ENCODE measurements at regions not wholly inside any gene's neighbourhood (a gene's known extent, or its start where the extent isn't known, plus 50 kb on each side); places are given as distances from the start of the nearest gene placed in this dataset.

DNA sequence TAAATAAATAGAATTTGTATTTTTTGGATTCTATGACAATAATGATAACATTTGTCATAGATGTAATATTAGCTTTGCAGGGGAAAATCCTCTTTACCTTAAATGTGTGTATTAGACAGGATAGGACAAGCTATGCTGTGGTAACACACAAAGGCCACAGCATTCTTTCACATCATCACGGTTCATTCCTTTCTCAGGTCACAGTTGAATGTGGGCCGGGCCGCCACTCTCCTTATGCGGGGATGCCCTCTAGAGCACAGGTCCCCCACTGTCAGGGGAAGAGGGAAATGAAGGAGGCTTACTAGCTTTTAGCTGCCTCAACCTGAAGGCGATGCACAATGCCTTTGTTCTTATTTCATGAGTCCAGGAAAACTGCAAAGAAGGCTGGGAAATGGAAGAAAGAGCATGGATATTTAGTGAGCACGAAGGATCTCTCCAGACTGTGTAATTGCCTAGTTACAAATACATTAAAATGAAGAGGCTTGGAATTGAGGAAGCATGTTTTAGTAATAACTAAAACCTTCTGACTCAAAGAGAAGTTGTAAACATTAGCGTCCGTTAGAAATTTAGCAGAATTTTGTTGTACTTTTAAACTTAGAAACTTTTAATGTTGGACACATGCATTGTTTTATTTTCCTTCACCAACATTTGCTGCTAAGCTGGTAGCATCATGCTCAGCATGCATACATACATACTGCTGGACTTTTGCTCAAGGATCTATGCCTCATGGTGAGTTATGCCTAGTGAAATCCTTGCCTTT, 248.9 kb upstream of the FOXQ1 start:
- DNase-seq (ENCODE audit: low read depth in 2 of 2), result no peak

DNA sequence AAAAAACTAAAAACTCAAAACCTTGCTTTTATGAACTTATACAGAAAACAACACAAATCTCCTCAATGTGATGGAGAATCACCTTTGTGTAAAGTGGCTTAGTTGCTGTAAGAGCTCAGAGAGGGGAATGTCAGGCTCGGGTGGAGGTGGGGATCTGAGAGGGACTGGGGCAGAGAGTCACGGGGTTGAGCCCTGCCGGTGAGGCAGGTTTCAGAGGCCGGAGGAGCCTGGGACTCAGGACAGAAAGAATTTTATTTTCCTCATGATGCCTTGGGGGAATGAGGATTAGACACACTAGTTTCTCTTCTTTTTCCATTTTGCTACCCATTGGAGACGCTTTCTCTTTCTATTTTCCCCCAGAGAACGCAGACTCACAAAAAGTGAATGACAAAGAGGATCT, 252.3 kb upstream of the FOXQ1 start:
- DNase-seq (ENCODE audit: low read depth in 2 of 2), result no peak

DNA sequence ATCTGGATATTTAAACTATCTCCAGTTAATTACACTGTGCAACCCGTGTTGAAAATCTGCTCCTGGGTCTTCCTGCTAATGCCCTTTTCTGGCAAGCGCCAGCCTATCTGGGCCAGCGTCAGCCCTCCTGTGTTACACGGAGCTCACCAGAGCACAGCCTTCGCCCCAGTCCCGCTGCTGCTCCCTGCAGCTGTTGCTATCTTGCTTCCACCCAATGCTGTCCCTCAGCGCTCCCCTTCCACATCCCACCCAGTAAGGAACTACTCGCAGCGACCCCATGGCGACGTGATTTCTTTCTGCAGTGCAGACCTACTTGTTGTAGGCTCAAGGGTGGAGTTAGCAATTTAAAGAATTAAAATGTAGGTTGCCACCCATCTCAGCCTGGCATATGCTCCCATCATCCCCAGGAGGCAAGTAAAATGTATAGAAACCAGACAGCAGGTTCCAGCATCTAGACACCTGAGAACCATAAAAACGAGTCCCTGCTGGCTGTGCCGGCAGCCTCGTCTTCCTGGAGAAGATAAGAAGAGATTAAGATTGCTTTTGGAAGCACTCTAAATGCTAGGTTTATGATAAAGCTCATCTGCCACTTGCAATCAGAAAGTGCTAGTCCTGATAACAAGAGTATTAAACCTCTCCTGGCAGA, 254.3 kb upstream of the FOXQ1 start:
- no peak for DNase-seq (ENCODE audit: low read depth in 2 of 2)

DNA sequence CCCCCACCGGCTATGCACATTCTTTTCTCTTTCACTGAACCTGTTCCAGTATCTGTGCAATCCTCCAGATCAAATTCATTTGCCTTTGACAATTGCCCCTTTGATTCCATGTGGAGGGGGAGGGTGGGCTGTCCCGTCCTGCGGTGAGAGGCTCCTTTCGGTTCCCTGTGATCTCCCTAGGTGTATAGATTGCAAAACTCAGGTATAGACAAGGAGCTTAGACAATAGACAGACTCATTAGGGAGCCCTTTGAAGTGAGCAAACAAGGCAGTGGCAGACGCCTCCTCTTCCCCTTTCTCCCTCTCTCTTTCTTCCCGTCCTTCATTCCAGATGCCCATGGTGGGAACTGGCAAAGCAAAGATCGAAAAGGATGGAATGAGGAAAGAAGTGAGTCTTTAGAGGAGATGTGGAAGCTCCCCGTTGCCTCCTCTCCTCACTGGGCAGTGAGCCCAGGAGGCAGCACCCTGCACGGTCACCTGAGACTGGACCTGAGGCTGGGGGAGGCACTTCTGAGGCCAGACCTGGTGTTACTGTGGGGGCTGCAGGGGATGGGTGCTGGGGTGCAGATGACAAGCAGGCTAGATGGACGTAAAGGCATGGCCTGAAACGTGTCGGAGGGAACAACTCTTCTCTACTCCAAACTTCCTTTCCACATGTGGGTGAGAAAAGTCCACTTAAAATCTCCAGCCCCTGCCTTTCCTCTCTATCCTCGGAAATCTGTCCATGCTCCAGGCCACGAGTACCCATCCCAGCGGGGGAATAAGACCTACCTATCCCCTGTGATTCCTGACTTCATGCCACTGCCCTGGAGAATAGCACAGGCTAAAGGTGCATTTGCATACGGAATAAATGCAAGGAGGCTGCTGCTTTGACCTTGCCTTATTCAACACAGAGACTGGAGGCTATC, 256.6 kb upstream of the FOXQ1 start:
- no peak for DNase-seq (ENCODE audit: low read depth in 2 of 2)

DNA sequence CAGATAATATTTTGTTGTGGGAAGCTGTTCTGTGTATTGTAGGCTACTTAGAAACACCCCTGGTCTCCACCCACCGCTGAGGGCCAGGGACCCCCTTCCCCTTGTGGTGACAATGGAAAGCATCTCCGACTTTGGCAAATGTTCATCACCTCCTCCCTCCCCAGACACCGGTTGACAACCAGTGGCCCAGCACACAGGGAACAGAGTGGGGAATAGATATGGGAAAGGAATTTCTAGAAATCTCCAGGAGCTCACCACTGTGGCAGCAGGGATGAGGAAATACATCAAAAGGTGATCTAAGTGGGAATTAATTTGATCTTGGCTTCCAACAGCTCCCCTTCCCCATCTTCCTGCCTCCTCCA, 257.3 kb upstream of the FOXQ1 start:
- DNase-seq (ENCODE audit: low read depth in 2 of 2), result no peak

DNA sequence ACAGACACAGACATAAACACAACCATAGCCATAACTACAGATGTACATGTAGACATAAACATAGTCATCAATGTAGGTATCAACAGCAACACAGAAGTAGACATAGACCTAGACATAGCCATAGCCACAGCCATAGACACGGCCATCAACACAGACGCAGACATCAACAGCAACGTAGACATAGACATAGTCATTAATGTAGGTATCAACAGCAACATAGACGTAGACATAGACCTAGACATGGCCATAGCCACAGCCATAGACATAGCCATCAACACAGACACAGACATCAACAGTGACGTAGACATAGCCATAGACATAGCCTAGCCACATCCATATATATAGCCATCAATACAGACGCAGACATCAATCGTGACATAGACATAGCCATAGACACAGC, 258.3 kb upstream of the FOXQ1 start:
- no peak for DNase-seq (ENCODE audit: low read depth in 2 of 2)

DNA sequence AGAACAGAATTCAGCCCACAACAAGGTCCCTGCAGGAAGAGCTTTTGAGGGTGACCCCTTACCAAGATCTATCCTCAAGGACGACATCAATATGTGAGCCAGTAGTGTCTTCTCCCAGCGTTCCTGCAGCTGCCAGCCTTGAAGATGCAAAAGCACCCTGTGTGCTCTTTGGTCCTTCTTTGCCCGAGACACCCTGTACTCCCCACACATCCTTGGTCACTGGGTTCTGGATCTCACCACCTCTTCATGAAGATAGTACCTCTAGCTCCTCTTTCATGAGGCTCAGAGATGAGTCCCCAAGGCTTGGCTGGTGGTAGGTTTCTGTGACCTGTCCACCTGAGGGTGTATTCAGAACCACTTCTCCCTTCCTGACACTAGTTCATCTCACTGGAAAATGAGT, 259.6 kb upstream of the FOXQ1 start:
- DNase-seq (ENCODE audit: low read depth in 2 of 2), result no peak

DNA sequence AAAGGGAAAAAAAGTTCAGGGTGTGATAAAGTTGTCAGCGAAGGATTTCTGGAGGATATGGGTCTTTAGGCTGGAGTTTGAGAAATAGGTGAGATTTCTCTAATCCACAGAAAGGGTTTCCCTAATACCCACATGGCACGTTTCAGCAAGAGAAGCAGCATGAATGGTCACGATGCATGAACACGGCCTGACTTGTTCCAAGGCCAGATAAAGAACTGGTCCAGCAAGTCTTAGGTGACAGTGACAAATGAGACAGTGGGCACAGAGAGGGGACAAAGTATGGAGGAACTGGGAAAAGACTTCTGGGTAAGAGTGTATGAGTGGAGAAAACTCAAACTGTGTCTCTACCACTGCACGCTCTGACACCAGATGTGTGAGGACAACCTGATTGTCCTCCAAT, 262.0 kb upstream of the FOXQ1 start:
- no peak for DNase-seq (ENCODE audit: low read depth in 2 of 2)

DNA sequence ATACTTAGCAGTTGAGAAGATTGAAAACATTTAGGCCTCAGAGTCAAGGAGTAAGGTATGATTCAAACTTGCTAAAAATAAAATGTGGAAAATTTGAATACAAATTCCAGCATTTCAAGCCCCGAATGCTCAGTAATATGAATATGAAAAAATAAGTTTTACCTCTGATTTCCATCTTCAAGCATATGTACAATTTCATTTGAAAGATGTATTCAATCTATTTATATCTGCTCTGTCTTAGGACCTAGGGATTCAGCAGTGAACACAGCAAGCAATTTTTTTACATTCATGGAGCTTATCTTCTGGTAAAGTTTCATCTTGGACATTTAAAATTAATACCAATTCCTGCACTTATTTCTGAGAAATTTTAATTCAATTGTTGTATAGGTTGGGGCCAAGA, 262.7 kb upstream of the FOXQ1 start:
- DNase-seq (ENCODE audit: low read depth in 2 of 2), result no peak

DNA sequence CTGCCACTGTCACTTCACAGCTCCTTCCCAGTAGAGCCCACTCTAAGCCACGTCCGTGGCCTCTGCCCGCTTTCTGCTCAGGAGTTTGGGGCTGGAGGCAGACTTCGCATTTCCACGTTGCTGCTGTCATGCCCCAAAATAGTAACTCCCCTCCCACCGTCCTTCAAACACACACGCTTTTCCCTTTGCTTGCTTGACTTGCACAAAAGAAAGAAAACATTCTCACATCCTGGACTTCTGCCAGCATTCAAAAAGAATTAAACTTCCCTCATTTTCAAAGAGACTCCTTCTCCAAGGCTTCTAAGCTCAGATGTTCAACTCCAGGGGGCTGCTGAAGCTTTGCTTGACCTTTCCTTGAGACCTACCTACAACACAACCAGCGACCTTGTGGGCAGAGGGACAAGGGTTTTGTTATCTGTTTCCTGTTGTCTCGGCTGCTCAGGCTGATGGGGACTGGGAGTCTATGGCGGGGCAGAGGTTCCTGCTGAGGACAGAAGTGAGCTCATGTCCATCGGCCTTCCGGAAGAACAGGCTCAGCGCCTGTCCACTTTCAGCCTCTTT, 263.8 kb upstream of the FOXQ1 start:
- no peak for DNase-seq (ENCODE audit: low read depth in 2 of 2)

DNA sequence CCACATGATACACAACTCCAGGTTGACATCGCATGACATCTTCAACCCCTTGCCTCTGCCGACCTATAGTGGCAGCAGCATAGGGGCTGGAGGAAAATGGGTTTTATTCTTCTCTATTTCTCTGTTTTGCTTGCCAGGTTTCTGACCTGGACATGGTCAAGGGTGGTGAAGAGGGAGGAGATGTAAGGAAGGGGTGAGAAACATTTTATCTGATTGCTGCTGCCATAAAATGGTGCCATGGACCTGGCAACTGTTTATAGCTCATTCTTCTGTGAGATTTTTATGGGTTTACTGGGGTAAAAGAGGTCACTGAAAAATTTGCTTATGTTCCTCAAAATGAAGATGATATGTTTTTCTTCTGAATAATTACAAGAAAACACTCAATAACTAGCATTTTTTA, 266.7 kb upstream of the FOXQ1 start:
- DNase-seq (ENCODE audit: low read depth in 2 of 2), result no peak

DNA sequence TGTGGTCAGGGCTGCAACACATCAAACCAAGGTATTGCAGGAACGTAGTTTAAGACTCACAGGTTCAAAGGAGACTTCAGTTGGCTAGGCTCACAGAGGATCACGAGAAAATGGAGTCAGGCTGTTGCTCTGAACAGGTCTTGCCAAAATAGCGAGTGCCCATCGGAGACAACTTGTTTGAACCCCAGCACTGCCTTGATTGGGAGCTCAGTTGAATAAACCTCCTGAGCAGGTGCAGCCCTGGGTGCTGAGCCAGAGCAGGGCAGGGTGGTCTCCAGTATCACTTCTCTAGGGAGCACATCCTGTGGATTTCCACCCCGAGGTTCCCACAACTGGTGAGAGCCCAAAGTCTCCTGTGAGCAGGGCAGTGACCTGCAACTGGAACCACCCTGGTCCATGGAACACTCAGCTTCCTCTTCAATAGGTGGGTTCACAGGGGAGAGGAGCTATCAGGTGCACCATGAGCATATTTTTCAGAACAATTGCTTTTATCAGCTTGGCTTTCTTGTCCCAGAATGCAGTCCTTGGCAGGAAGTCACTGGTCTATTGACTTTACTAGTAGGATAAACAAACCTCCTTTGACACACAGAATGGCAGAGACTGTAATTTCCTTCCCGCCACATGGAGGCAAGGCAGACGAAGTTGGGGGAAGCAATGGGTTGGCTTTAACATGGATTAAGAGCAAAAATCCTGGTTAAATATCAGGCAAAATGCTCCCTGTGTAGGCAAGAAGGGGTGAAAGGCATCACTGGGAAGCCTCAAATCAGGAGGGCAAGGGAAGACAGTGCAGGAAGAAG, 267.7 kb upstream of the FOXQ1 start:
- no peak for DNase-seq (ENCODE audit: low read depth in 2 of 2)

DNA sequence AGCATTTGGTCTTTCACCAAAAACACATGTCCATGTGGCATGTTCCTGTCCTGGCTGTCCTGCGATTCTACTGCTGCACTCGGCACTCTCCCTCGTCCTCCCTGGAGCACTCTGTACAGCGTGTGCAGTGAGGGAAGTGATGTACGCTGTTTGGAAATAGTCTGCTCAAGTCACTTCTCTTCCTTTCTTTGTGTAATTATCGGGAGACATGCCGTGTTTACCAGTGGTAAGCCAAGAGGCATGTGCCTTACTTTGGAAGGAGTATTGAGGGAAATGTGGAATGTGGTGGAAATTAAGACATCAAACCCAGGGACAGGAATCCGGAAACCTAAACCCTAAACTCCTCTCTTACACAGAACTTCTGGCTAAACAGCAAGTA, 268.5 kb upstream of the FOXQ1 start:
- no peak for DNase-seq (ENCODE audit: low read depth in 2 of 2)

DNA sequence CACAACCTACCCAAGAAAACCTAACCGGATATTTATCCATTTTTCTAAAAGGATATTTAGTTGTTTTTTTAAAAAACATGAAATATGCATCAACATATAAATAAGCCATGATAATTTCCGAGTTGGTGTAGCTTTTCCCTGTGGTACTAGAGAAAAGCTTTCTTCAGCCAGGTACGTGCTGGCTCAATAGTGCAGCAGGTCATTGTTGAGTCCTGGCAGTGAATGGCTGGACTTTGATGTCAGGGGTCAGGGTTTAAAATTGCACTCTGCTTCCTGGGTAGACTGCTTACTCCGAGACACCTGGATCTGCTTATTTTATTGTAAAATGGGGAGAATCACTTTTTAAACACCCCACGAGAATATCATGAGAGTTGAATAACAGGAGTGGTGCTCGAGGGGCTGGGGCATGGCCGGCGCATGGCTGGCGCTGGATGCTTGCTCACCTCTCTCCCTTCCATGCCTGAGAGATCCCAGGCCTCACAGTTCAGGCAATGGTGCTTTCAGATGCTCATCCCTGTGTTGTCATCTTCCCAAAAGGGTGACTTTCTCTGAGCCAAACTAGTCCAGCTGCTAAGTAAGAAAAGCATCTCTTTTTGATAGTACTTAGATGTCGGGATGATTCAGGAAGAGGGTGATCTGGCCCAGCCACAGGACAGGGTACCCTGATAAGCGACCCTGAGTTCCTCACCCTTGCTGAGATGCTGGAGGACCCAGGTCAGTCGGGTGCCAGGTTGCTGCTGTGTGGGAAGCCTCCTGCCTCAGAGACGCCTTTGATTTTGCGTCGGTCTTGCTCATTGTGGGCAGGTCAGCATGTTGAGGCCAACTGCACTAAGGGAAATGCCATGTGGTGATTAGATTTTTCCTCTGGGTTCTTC, 269.1 kb upstream of the FOXQ1 start:
- no peak for DNase-seq (ENCODE audit: low read depth in 2 of 2)

DNA sequence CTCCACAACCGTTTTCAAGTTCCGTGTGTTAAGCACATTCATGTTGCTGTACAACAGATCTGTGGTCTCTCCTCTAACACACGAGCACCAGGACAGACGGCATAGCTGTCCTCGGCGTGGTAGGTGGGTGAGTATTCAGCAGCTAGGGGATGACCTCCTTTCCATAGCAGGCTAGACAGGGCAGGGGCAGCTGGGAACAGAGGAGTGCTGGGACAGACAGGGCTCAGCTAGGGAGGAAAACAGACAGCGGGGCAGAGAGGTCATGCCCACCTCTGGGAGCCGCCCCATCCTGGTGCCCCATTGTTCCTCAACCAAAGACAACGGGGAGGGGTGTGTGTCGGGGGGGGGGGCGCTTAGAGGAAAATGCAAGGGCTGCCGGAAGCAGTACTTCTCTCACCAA, 271.5 kb upstream of the FOXQ1 start:
- DNase-seq (ENCODE audit: low read depth in 2 of 2), result no peak

DNA sequence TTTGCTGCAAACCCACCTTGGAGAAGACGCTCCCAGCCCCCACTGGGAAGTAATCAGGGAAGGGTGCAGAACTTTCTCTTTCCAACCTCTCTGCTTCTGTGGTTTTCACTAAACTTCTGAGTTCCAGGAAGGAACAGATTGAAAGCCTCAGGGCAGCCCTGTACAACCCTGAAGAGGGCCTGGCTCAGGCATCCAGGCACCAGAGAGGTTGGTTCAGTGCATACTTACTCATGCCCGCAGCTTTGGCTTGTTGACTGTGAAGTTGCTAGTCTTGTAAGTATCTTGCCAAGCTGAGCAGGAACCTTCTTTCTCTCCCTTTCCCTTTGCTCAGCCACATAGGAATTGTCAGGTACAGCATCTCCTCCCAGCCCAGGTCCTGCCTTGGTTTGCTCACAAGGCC, 272.2 kb upstream of the FOXQ1 start:
- DNase-seq (ENCODE audit: low read depth in 2 of 2), result no peak

DNA sequence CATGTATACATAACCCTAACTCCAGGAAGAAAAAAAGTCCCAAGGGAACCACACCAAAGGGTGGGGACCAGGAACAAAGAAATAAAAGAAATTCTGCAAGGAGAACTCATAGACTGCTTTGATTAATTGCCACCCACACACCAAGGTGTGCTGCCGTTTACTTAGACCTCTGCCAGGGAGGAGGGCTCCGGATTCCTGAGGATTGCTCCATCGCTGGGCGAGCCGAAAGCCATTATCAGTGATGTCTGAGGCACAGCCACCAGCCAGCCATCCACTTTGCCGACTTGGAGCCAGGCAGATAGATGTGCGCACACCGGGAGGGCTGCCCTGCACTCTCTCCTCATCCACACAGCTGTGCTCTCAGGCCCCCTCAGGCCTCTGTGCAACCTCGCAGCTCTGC, 272.7 kb upstream of the FOXQ1 start:
- no peak for DNase-seq (ENCODE audit: low read depth in 2 of 2)

DNA sequence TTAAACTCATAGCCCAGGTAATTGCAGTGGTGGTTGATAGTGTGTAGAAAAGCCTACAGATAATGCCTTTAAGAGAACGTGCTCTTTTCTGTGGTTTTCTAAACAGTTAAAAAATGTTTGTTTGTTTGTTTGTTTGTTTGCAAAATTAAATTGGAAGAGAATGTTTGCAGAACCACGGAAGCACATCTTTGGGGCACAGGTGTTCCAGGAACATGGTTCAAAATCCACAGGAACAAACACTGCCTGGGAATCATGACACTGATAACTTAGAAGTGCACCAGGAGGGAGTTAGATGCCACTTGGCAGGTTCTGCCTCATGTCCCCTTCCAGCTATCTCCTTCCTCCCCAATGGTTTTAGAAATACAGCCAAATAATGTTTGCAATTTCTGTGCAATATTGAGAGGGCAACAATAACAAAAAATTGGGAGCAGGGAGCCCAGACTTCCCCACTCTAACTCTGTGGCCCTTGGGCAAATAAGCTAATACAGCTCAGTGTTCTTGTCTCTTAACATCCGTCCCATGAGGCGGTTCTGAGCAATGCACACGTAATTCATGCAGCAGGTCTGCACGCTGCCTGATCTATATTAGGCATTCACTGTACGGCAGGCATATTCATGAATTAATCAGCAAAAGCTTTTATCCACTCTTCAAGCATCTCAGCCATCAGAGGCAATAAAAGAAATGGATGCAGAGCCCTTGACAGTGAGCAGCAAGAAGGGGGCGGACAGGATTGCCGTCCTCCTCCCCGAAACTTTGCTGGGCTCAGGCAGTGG, 274.3 kb upstream of the FOXQ1 start:
- no peak for DNase-seq (ENCODE audit: low read depth in 2 of 2)

DNA sequence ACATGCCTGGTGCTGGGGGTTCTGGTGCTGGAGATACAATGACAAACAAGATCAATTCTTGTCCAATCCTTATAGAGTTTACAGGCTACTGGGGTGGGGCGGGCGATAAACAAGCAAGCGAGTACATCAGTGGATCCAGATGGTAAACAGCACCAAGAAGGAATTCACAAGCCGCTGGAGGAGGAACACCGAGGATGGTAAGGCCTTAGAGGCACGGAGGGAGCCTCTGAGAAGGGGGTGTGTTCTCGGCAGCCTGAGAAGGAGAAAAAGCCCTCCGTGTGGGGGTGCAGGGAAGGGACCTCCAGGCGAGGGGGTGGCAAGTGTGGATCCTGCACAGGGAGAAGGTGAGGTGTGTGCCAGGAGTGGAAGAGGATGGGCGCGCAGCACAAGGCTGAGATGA, 276.5 kb upstream of the FOXQ1 start:
- DNase-seq (ENCODE audit: low read depth in 2 of 2), result no peak

DNA sequence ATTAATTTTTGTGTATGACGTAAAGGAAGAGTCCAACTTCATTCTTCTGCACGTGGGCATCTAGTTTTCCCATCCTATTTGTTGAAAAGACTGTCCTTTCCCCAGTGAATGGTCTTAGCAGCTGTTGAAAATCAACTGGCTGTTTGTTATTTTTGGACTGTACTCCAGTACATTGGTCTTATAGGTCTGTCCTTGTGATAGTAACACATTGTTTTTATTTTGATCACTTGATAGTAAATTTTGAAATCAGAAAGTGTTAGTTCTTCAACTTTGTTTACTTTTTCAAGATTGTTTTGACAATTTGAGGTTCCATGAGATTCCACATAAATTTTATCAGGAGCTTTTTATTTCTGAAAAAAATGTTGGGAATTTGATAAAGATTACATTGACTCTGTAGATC, 280.2 kb upstream of the FOXQ1 start:
- no peak for DNase-seq (ENCODE audit: low read depth in 2 of 2)
